HL-60 (cell line): ENCODE measurements at regions not wholly inside any gene's neighbourhood (a gene's known extent, or its start where the extent isn't known, plus 50 kb on each side); places are given as distances from the start of the nearest gene placed in this dataset.

Source experiments
- DNase-seq, 2 experiments: peaks; one replicate each; pipeline ENCODE4 v3.0.0-alpha.2; 2010 to 2020; ENCODE audit warnings: low read depth in 1 of 2, low spot score in 1 of 2
- H3K27ac ChIP-seq: fragments of 250-450 bp; sonication (Bioruptor Pico); replicated peaks from 2 replicates; pipeline ENCODE4 v1.5.1; 2020; ENCODE audit warnings: mild to moderate bottlenecking, moderate library complexity
- H3K27me3 ChIP-seq: fragments of 250-450 bp; sonication (Bioruptor Pico); 2 replicates; pipeline ENCODE4 v1.5.1; 2021; ENCODE audit warnings: mild to moderate bottlenecking, moderate library complexity; ENCODE audit not compliant: insufficient read depth, poor library complexity, severe bottlenecking
- H3K4me3 ChIP-seq: replicated peaks from 2 replicates; pipeline ENCODE4 v1.5.1; 2011; ENCODE audit warnings: mild to moderate bottlenecking, control low read depth, low read length; ENCODE audit not compliant: insufficient read depth
- GABPA ChIP-seq: IDR thresholded peaks from 2 replicates; pipeline ENCODE4 v1.6.1; 2012; ENCODE audit warnings: low read depth
- POLR2AphosphoS5 ChIP-seq: IDR thresholded peaks from 2 replicates; pipeline ENCODE4 v1.6.1; 2012; ENCODE audit warnings: low read depth
- SPI1 ChIP-seq: IDR thresholded peaks from 2 replicates; pipeline ENCODE4 v1.6.1; 2012; ENCODE audit warnings: low read depth, mild to moderate bottlenecking, borderline replicate concordance
- TF ChIP-seq, protein P1 (sequence below): IDR thresholded peaks from 2 replicates; pipeline ENCODE4 v1.6.1; 2012; ENCODE audit warnings: low read depth; ENCODE audit not compliant: insufficient replicate concordance
- TF ChIP-seq, protein P2 (sequence below): IDR thresholded peaks from one replicate; pipeline ENCODE4 v1.5.1; 2011; ENCODE audit warnings: low read length, control low read depth, inconsistent platforms; ENCODE audit not compliant: insufficient read depth

DNA sequence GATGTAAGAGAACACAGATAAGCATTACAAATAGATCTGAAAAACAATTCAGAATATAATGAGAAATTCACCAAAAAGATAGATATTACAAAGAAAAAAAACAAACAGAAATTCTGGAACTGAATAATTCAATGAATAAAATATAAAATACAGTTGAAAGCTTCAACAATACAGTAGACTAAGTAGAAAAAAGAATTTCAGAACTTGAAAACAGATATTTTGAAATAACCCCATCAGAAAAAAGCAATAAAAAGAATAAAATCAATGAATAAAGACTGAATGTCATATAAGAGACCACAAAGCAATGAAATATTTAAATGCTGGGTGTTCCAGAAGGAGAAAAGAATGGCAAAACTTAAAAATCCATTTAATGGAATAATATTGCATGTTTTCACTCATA lies 611.4 kb upstream of the GHITM start:
- Histone ChIP-seq H3K4me3 (no peak overlapping the region), H3K27ac (no peak overlapping the region), H3K27me3 (no peaks in the 10 kb centered on the region)
- no peak for DNase-seq
- no peak for TF ChIP-seq POLR2AphosphoS5
- no peak for TF ChIP-seq GABPA
- no peak for TF ChIP-seq SPI1
- TF ChIP-seq, protein P1, sequence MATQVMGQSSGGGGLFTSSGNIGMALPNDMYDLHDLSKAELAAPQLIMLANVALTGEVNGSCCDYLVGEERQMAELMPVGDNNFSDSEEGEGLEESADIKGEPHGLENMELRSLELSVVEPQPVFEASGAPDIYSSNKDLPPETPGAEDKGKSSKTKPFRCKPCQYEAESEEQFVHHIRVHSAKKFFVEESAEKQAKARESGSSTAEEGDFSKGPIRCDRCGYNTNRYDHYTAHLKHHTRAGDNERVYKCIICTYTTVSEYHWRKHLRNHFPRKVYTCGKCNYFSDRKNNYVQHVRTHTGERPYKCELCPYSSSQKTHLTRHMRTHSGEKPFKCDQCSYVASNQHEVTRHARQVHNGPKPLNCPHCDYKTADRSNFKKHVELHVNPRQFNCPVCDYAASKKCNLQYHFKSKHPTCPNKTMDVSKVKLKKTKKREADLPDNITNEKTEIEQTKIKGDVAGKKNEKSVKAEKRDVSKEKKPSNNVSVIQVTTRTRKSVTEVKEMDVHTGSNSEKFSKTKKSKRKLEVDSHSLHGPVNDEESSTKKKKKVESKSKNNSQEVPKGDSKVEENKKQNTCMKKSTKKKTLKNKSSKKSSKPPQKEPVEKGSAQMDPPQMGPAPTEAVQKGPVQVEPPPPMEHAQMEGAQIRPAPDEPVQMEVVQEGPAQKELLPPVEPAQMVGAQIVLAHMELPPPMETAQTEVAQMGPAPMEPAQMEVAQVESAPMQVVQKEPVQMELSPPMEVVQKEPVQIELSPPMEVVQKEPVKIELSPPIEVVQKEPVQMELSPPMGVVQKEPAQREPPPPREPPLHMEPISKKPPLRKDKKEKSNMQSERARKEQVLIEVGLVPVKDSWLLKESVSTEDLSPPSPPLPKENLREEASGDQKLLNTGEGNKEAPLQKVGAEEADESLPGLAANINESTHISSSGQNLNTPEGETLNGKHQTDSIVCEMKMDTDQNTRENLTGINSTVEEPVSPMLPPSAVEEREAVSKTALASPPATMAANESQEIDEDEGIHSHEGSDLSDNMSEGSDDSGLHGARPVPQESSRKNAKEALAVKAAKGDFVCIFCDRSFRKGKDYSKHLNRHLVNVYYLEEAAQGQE = no peak
- TF ChIP-seq, protein P2, sequence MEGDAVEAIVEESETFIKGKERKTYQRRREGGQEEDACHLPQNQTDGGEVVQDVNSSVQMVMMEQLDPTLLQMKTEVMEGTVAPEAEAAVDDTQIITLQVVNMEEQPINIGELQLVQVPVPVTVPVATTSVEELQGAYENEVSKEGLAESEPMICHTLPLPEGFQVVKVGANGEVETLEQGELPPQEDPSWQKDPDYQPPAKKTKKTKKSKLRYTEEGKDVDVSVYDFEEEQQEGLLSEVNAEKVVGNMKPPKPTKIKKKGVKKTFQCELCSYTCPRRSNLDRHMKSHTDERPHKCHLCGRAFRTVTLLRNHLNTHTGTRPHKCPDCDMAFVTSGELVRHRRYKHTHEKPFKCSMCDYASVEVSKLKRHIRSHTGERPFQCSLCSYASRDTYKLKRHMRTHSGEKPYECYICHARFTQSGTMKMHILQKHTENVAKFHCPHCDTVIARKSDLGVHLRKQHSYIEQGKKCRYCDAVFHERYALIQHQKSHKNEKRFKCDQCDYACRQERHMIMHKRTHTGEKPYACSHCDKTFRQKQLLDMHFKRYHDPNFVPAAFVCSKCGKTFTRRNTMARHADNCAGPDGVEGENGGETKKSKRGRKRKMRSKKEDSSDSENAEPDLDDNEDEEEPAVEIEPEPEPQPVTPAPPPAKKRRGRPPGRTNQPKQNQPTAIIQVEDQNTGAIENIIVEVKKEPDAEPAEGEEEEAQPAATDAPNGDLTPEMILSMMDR = no peak

DNA sequence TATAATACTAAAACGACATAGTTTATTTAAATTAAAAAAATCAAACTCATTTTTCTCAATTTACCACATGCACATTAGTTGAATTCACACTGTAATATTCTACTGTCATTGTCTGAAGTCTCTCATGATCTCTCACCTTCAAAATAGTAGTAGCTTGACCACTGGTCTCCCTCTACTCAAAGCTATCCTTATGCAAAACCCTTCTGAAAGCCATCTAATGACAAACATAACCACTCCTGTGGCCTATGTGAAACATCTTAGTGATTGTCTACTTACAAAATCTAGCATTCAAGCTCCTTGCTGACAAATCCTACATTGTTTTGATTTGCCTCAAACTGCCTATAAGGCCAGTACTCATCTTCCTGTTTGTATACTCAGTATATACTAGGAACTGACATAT lies 606.0 kb upstream of the GHITM start:
- Histone ChIP-seq H3K4me3 (no peak overlapping the region), H3K27ac (no peak overlapping the region), H3K27me3 (no peaks in the 10 kb centered on the region)
- TF ChIP-seq POLR2AphosphoS5 (no peak), GABPA (no peak), SPI1 (no peak)
- TF ChIP-seq, protein P2 = no peak
- TF ChIP-seq, protein P1 = no peak
- DNase-seq = no peak

DNA sequence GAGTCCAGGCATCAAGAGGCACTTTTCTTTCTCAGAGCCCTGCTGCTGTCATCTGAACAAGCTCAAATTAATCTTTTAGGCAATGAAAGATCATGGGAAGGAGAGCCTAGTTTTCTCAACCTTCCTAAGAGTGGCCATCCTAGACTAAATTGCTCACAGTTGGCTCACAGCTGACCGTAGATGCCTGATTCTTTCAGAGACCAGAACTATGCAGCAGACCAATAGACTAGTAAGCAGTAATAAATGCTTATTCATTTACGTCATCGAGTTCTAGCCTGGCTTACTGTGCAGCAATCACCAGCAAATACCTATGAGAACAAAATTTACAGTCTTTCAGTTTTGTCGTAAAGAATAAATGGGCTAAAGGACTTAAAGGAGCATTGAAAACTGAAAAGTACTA lies 602.9 kb upstream of the GHITM start:
- no peak overlapping the region for H3K27ac ChIP-seq
- H3K4me3 ChIP-seq = no peak overlapping the region
- H3K27me3 ChIP-seq = no peaks in the 10 kb centered on the region
- TF ChIP-seq, protein P2 = no peak
- TF ChIP-seq, protein P1 = no peak
- no peak for TF ChIP-seq SPI1
- TF ChIP-seq POLR2AphosphoS5 = no peak
- TF ChIP-seq GABPA = no peak
- no peak for DNase-seq
